Activated T-cell treated with anti-CD3 and anti-CD28 coated beads, Interleukin-2, amount 50 U/mL, for 4 hours (primary cell): ENCODE measurements at regions not wholly inside any gene's neighbourhood (a gene's known extent, or its start where the extent isn't known, plus 50 kb on each side); places are given as distances from the start of the nearest gene placed in this dataset.
A peak's percentile ranks its signal among the peaks of the same experiment; 100 is the strongest.
"Not testable (repeated sequence)": the region's sequence is repeated elsewhere in the genome, so short reads cannot be mapped to it uniquely, and the experiment has no call there.

ENCODE experiments used
- ATAC-seq, 2 donors: fragments of 200-7000 bp; cut with Tn5 transposase; one replicate each; pipeline ENCODE4 v1.10.0; 2021
- DNase-seq: peaks from one replicate; pipeline ENCODE4 v3.0.0-alpha.2; 2020
- H3K27me3 Mint-ChIP-seq: one replicate; pipeline ENCODE4 v1.8.0; 2021; ENCODE audit warnings: low read depth, mixed read lengths
- H3K36me3 Mint-ChIP-seq: one replicate; pipeline ENCODE4 v1.8.0; 2022; ENCODE audit warnings: mixed read lengths; ENCODE audit not compliant: insufficient read depth
- H3K4me1 Mint-ChIP-seq: one replicate; pipeline ENCODE4 v1.8.0; 2021; ENCODE audit warnings: low read depth, mixed read lengths
- H3K4me3 Mint-ChIP-seq: one replicate; pipeline ENCODE4 v1.8.0; 2021; ENCODE audit warnings: mild to moderate bottlenecking, moderate library complexity, mixed read lengths
- H3K9me3 Mint-ChIP-seq: one replicate; pipeline ENCODE4 v1.8.0; 2021; ENCODE audit warnings: mixed read lengths

DNA sequence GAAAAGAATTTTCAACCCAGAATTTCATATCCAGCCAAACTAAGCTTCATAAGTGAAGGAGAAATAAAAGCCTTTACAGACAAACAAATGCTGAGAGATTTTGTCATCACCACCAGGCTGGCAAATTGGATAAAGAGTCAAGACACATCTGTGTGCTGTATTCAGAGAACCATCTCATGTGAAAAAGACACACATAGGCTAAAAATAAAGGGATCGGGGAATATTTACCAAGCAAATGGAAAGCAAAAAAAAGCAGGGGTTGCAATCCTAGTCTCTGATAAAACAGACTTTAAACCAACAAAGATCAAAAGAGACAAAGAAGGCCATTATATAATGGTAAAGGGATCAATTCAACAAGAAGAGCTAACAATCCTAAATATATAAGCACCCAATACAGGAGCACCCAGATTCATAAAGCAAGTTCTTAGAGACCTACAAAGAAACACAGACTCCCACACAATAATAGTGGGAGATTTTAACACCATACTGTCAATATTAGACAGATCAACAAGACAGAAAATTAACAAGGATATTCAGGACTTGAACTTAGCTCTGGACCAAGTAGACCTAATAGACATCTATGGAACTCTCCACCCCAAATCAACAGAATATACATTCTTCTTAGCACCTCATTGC, 55.9 kb upstream of the ACSM6 start:
- not testable (repeated sequence) for H3K4me1 Mint-ChIP-seq, ATAC-seq, H3K4me3 Mint-ChIP-seq, H3K27me3 Mint-ChIP-seq, DNase-seq, H3K36me3 Mint-ChIP-seq
- H3K9me3 Mint-ChIP-seq, result peaks cover 13% of the 10 kb centered on the region

DNA sequence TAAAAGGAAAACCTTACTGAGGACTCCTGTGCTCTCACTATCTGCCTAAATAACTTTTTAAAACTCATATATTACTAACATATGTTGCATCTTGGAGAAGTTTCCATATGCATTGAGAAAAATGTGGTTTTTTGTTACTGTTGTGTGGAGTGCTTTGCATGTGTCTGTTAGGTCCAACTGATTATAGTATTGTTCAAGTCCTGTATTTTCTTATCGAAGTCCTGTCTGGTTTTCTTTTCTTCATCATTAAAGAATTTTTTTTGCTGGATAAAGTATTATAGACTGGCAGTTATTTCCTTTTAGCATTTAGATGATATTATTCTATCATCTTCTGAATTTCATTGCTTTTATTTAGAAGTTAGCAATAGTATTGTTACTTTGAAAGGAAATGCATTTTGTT, 59.5 kb upstream of the ACSM6 start:
- ATAC-seq, result no peak
- Mint-ChIP-seq H3K4me1 (no peaks in the 10 kb centered on the region), H3K4me3 (no peak overlapping the region), H3K9me3 (peaks cover 3% of the 10 kb centered on the region), H3K36me3 (no peaks in the 10 kb centered on the region), H3K27me3 (no peaks in the 10 kb centered on the region)
- DNase-seq, result no peak

DNA sequence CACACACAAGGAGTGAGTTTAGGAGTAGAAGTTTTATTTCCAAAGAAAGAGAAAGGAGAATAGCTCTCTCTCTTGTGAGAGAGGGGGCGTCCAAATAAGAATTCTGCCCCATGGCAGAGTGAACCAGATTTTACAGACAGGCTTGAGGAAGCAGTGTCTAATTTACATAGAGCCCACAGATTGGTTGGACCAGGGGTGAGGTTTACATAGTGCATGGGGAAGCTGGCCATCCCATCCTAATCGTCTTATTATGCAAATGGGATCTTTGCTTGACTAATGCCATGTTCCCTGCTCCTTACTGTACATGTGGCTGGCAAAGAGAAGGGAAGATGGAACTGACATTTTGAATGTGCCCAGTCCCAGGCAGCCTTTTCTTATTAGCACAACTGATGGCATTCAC, 60.0 kb upstream of the ACSM6 start:
- H3K4me1 Mint-ChIP-seq, result no peaks in the 10 kb centered on the region
- H3K4me3 Mint-ChIP-seq, result no peak overlapping the region
- no peak for ATAC-seq
- no peak for DNase-seq
- H3K9me3 Mint-ChIP-seq, result peaks cover 3% of the 10 kb centered on the region
- H3K27me3 Mint-ChIP-seq, result no peaks in the 10 kb centered on the region
- H3K36me3 Mint-ChIP-seq, result no peaks in the 10 kb centered on the region

DNA sequence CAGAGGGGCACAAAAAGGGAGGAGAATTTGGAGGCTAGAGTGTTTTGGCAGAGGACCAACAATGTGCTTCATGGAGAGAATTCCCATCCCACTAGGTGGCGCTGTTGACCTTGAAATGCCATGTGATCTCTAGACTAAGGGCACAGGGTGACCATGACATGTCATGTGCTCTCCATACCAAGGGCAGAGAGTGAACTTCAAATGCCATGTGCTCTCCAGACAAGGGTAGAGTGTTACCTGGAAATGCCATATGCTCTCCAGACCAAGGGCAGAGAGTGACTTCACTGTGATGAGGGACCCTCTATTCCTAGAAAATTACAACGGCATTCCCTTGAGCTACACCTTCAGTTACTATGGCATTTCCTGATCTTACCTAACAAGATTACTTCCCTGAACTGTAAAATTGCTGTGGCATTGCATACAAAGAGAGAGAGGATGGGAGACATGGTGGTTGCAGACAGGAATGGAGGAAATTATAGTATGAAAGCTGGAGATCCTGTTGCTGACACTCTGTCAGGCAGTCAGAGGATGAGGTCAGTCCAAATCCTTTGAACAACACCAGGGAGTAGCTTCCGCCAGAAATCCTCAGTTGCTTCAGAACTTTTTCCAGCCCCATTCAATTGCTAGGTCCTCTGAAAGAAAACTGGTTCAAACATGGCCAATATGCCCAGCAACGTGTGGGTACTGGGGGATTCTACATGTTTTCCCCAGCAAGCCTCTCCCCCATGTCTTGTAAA, 60.9 kb upstream of the ACSM6 start:
- no peak overlapping the region for H3K4me3 Mint-ChIP-seq
- no peaks in the 10 kb centered on the region for H3K4me1 Mint-ChIP-seq
- H3K27me3 Mint-ChIP-seq, result no peaks in the 10 kb centered on the region
- ATAC-seq, result peak; percentile 48 to 62
- H3K36me3 Mint-ChIP-seq, result no peaks in the 10 kb centered on the region
- peak; percentile 56 for DNase-seq
- peaks cover 3% of the 10 kb centered on the region for H3K9me3 Mint-ChIP-seq

DNA sequence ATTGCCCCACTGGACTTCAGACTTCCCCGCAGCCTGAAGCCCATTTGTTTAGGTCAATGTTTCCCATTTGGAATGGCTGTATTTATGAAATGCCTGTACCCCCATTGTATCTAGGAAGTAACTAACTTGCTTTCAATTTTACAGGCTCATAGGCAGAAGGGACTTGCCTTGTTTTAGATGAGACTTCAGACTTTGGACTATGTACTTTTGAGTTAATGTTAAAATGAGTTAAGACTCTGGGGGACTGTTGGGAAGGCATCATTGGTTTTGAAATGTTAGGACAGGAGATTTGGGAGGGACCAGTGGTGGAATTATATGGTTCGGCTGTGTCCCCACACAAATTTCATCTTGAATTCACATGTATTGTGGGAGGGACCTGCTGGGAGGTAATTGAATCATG, 61.1 kb upstream of the CYP2C8 start:
- H3K27me3 Mint-ChIP-seq, result not testable (repeated sequence)

DNA sequence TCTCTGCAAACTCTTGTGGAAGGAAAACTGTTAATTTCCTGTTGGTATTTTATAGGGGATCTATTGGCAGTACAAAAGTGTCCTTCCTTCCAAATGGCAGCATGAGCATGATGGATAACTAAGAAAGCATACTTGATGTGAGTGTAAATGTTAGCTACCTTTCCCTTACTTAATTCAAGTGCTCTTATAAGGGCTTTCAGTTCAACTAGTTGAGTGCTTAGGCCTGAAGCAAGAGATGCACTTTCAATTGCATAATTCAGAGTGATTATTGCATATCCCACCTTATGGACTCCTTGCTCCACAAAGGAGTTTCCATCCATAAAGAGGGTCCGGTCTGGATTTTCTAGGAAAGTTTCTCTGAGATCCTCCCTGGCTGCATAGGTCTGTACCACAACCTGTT, 56.3 kb upstream of the CYP2C8 start:
- Mint-ChIP-seq H3K4me1 (no peaks in the 10 kb centered on the region), H3K36me3 (no peaks in the 10 kb centered on the region), H3K9me3 (peaks cover 3% of the 10 kb centered on the region), H3K27me3 (no peaks in the 10 kb centered on the region), H3K4me3 (no peak overlapping the region)
- DNase-seq (no peak), ATAC-seq (no peak)

More for the DNA sequence above, 61.1 kb upstream of the CYP2C8 start:
- not testable (repeated sequence) for DNase-seq, H3K4me3 Mint-ChIP-seq, H3K9me3 Mint-ChIP-seq, H3K36me3 Mint-ChIP-seq, H3K4me1 Mint-ChIP-seq, ATAC-seq

DNA sequence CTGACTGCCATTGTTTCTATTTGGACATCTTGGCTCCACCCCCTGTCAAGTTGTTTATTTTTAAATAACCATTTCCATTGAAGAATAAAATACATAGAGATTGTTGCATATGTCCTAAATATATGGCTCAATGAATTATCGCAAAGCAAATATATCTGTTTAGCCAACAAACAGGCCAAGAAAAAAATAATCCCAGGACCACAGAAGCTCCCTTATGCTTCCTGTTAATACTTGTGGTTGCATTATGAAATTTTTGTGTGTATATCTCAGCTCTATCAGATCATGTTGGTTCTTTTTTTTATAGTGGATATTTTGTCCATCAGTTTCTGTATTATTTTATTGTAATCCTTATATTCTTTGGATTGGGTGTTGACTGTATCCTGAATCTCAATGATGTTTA, 53.4 kb upstream of the CYP2C8 start:
- ATAC-seq, result no peak
- Mint-ChIP-seq H3K27me3 (no peaks in the 10 kb centered on the region), H3K9me3 (peaks cover 13% of the 10 kb centered on the region), H3K4me3 (no peak overlapping the region), H3K4me1 (no peaks in the 10 kb centered on the region), H3K36me3 (no peaks in the 10 kb centered on the region)
- DNase-seq, result no peak

DNA sequence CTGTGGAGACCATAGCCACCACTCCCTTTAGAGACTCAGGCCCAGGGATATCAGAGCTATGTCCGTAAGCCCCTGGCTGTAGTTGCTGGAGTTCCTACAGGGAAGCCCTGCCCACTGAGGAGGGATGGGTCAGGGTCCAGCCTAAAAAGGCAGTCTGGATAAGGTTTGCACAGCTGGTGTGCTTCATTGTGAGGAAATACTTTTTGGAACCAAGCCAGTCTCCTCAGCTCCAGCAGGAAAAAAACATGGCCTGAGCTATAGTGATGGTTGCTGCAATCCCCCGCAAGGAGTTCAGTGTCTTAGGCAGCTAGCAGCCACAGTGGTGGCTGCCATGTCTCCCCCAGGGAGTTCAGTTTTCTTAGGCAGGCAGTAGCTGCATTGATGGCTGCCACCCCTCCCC, 52.6 kb upstream of the CYP2C8 start:
- Mint-ChIP-seq H3K4me3 (no peak overlapping the region), H3K9me3 (peaks cover 13% of the 10 kb centered on the region), H3K36me3 (no peaks in the 10 kb centered on the region), H3K4me1 (no peaks in the 10 kb centered on the region), H3K27me3 (no peaks in the 10 kb centered on the region)
- DNase-seq, result no peak
- ATAC-seq, result no peak
